ENCODE measurements at regions not wholly inside any gene's neighbourhood (a gene's known extent, or its start where the extent isn't known, plus 50 kb on each side); places are given as distances from the start of the nearest gene placed in this dataset.
"Not testable (repeated sequence)": the region's sequence is repeated elsewhere in the genome, so short reads cannot be mapped to it uniquely, and the experiment has no call there.

DNA sequence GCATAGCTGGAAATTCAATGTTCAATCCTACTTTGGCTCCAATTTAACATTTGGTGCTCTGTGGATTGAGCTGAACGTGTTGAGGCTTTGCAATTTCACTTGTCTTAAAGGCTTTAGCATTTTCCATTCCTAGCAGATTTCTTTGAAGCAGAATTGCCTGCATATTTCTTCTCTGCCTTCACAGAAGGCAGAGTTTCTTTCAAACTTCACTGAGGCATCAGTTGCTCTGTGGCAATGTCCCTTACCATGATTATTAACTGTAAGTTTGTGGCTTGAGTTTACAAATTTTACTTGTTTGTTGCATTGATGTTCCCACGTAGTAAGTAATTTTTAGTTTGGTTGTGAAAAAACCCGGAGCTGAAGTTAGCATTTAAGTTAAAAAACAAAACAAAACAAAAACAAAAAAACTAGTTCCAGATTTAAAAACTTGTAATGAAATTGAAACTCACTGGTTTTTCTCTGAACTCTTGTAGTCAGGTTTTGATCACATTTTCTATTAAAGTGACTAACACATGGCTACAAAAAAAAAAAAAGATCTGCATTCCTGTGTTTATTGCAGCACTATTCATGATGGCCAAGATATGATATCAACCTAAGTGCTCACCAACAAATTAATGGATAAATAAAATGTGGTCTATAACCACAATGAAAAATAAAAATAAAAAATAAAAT, 55.2 kb upstream of the UXS1 start:
- not testable (repeated sequence) for H3K36me3 ChIP-seq (ENCODE audit: control insufficient read depth in 1 of 2, insufficient read depth in 2 of 2, low read length in 2 of 2); H3K27ac ChIP-seq (ENCODE audit: low read length); H3K4me3 ChIP-seq (ENCODE audit: low read depth in 1 of 2, low read length in 2 of 2); H3K9me3 ChIP-seq (ENCODE audit: control insufficient read depth in 1 of 2, low read length in 2 of 2); H3K4me1 ChIP-seq (ENCODE audit: control insufficient read depth in 1 of 2, insufficient read depth in 2 of 2, low read length in 2 of 2); H3K27me3 ChIP-seq (ENCODE audit: low read depth, low read length)

DNA sequence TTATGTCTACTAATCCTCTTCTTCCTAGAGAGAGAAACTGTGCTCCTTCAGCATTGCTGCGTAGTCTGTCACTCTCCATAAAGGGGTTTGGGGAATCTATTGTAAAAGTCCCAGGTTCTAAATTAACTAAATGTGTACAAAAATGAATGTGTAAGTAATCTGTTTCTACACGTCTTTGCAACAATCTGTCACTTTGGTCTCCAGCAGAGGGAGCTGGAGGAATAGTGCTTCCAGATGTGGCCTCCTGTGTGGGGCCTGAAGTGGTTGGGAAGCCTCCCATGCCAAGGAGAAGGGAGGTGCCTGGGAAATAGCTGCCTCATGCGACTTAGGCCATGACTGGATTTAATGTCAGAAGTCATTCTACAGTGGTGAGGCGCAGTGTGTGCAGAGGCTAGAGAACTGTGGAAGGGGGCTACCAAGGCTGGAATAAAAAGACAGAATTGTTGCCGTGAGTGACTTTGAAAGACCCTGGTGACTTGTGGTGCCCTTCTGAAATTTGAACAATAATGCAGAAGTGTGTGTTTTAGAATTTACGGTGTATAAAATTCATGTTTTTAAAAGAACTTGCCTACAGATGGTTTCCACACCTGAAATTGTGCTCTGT, 54.5 kb upstream of the UXS1 start:
- H3K9me3 ChIP-seq (ENCODE audit: control insufficient read depth in 1 of 2, low read length in 2 of 2); H3K27me3 ChIP-seq (ENCODE audit: low read depth, low read length); H3K4me1 ChIP-seq (ENCODE audit: control insufficient read depth in 1 of 2, insufficient read depth in 2 of 2, low read length in 2 of 2); H3K36me3 ChIP-seq (ENCODE audit: control insufficient read depth in 1 of 2, insufficient read depth in 2 of 2, low read length in 2 of 2); H3K4me3 ChIP-seq (ENCODE audit: low read depth in 1 of 2, low read length in 2 of 2); H3K27ac ChIP-seq (ENCODE audit: low read length): not testable (repeated sequence)
